ENCODE measurements at regions not wholly inside any gene's neighbourhood (a gene's known extent, or its start where the extent isn't known, plus 50 kb on each side); places are given as distances from the start of the nearest gene placed in this dataset.

DNA sequence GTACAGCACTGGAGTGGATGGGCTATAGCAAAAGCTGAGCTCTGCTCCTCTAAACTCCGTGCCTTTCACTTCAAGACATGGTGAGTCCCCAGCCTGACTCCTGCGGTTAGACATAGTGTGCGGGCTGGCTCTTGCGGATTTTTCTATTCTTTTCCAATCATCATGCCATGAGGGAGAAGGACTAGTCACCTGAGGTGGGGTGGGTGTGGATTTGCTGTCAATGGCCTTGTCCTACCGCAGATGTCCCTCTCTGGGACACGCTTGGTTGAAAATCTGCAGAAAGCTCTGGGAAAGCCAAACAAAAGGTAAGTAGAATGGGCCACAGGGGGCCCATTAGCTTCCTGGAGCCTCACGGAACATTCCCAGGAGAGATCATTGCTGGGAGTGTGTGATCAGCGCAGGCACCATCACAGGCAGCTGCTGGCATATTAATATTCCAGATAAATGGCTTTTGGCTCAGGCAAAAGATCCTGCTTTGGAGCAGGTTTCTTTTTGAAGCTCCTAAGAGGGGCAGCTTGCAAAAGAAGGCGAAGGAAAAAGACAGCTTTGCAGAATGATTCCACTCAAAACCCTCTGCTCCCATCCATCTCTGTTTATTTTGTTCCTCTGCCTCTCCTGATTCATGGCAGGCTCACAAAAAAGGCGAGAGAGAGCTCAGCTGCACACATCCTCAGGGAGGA, 509.0 kb upstream of the ZMIZ1 start:
- no peaks in the 10 kb centered on the region for H3K36me3 Mint-ChIP-seq (ENCODE audit: unreplicated experiment)
- peaks cover 9% of the 10 kb centered on the region for H3K4me1 Mint-ChIP-seq (ENCODE audit: low read depth, unreplicated experiment)
- H3K27ac Mint-ChIP-seq (ENCODE audit: unreplicated experiment) = peak overlapping the region; percentile 79

DNA sequence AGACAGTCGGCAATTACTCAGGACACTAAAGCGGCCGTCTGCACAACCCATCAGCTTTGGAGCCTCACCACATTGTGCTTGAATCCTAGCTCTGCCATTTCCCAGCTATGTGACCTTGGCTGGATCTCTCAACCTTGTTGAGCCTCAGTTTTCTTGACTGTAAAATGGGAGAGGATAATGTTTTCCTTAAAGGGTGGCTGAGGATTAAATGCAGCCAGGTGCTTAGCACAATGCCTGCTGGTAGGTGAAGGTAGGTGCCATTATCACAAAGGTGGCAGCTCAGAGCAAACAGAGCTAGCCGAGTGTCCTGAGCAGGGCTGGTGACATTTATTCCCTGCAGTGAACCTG, 508.5 kb upstream of the ZMIZ1 start:
- no peaks in the 10 kb centered on the region for H3K36me3 Mint-ChIP-seq (ENCODE audit: unreplicated experiment)
- H3K27me3 Mint-ChIP-seq (ENCODE audit: unreplicated experiment) = peaks cover 4% of the 10 kb centered on the region
- H3K27ac Mint-ChIP-seq (ENCODE audit: unreplicated experiment) = peak overlapping the region; percentile 79
- peak overlapping the region; percentile 25 for H3K4me3 Mint-ChIP-seq (ENCODE audit: unreplicated experiment)
- H3K9me3 Mint-ChIP-seq (ENCODE audit: unreplicated experiment) = peaks cover 8% of the 10 kb centered on the region
- TF ChIP-seq CTCF (IDR thresholded peaks at IDR 0.05; ENCODE audit: partially characterized antibody, unreplicated experiment) = no peak
- DNase-seq = no peak
- H3K4me1 Mint-ChIP-seq (ENCODE audit: low read depth, unreplicated experiment) = peaks cover 14% of the 10 kb centered on the region

More for the DNA sequence above, 509.0 kb upstream of the ZMIZ1 start:
- peaks cover 4% of the 10 kb centered on the region for H3K27me3 Mint-ChIP-seq (ENCODE audit: unreplicated experiment)
- H3K9me3 Mint-ChIP-seq (ENCODE audit: unreplicated experiment) = peaks cover 8% of the 10 kb centered on the region
- H3K4me3 Mint-ChIP-seq (ENCODE audit: unreplicated experiment) = peak overlapping the region; percentile 25
- DNase-seq = no peak
- no peak for TF ChIP-seq CTCF (IDR thresholded peaks at IDR 0.05; ENCODE audit: partially characterized antibody, unreplicated experiment)

DNA sequence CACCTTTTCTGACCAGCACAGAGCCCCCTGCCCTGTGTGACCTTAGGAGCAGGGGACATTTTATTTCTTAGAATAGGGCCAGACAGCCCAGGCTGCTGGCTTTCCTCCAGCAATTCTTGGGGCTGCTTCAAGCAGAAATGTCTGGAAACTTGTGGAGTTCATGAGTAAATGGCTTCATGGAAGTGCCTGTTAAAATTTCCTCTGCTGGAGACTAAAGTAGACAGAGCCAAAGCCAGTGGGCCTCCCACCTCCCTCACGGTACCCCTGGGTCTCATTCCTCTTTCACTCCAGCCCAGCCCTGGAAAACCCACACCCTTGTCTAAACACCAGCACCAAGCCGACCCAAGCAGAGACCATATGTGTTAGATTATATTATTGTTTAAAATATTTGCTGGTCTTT, 505.5 kb upstream of the ZMIZ1 start:
- no peak overlapping the region for H3K27ac Mint-ChIP-seq (ENCODE audit: unreplicated experiment)
- peaks cover 22% of the 10 kb centered on the region for H3K4me1 Mint-ChIP-seq (ENCODE audit: low read depth, unreplicated experiment)
- no peak for TF ChIP-seq CTCF (IDR thresholded peaks at IDR 0.05; ENCODE audit: partially characterized antibody, unreplicated experiment)
- no peaks in the 10 kb centered on the region for H3K36me3 Mint-ChIP-seq (ENCODE audit: unreplicated experiment)
- no peak overlapping the region for H3K4me3 Mint-ChIP-seq (ENCODE audit: unreplicated experiment)
- H3K9me3 Mint-ChIP-seq (ENCODE audit: unreplicated experiment) = peaks cover 8% of the 10 kb centered on the region
- H3K27me3 Mint-ChIP-seq (ENCODE audit: unreplicated experiment) = peaks cover 2% of the 10 kb centered on the region
- no peak for DNase-seq

DNA sequence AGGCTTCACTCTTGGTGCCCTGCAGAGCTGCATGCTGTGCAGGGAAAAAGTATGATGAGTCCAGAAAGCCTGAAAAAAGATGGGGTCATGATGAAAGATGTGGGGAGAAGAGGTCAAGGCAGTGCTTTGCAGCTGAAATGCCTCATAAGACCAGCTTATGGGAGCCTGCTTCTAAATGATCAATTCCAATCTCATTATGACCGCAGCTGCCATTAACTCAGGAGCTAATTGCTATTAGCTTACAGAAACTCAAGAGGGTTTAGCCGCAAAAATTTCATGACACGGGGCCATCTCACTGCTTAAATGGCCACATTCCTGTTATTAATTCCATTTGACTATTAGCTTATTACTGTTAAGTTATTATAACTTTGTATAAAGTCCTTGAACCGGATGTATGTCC, 502.9 kb upstream of the ZMIZ1 start:
- Mint-ChIP-seq H3K36me3 (ENCODE audit: unreplicated experiment) (peaks cover 12% of the 10 kb centered on the region), H3K27me3 (ENCODE audit: unreplicated experiment) (peaks cover 7% of the 10 kb centered on the region), H3K27ac (ENCODE audit: unreplicated experiment) (no peak overlapping the region), H3K4me3 (ENCODE audit: unreplicated experiment) (no peak overlapping the region), H3K9me3 (ENCODE audit: unreplicated experiment) (peaks cover 7% of the 10 kb centered on the region), H3K4me1 (ENCODE audit: low read depth, unreplicated experiment) (peaks cover 24% of the 10 kb centered on the region)
- TF ChIP-seq CTCF (IDR thresholded peaks at IDR 0.05; ENCODE audit: partially characterized antibody, unreplicated experiment) = no peak
- no peak for DNase-seq

- Mint-ChIP-seq H3K4me3 (ENCODE audit: unreplicated experiment) (no peak overlapping the region), H3K27me3 (ENCODE audit: unreplicated experiment) (peaks cover 9% of the 10 kb centered on the region), H3K36me3 (ENCODE audit: unreplicated experiment) (peaks cover 13% of the 10 kb centered on the region), H3K4me1 (ENCODE audit: low read depth, unreplicated experiment) (peaks cover 26% of the 10 kb centered on the region), H3K27ac (ENCODE audit: unreplicated experiment) (no peak overlapping the region), H3K9me3 (ENCODE audit: unreplicated experiment) (peaks cover 8% of the 10 kb centered on the region)
- no peak for TF ChIP-seq CTCF (IDR thresholded peaks at IDR 0.05; ENCODE audit: partially characterized antibody, unreplicated experiment)
- DNase-seq = no peak
Observed at GRCh38 chr10:78566284-78567111, 502.3 kb upstream of the ZMIZ1 start.
